ENCODE measurements at regions not wholly inside any gene's neighbourhood (a gene's known extent, or its start where the extent isn't known, plus 50 kb on each side); places are given as distances from the start of the nearest gene placed in this dataset.

DNA sequence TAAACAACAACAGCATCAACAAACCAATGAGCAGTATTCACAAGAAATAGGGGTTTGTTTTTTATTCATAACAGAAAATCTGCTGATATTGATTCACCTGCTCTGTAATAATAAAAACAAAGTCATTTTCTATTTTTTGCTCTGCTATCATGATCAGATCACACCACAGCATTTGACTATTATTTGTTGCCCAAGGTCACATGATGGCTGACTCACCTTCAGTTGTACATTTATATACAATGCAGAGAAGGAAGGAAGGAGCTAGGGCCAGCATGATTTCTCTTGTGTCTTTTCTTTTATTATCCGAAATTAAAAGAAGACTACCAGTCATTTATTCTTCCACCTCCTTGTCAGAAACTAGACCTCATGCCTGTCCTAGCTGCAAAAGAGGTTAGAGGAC, 1427.7 kb upstream of the CELF4 start (continued):
- TF ChIP-seq ZBTB33 (IDR thresholded peaks at IDR 0.05): no peak

- no peak for DNase-seq (ENCODE audit: low spot score)
- Histone ChIP-seq H3K4me3 (ENCODE audit: low read depth in 1 of 3, low read length in 3 of 3) (no peak overlapping the region), H3K36me3 (ENCODE audit: control insufficient read depth in 4 of 4, insufficient read depth in 3 of 4, low read depth in 1 of 4, low read length in 3 of 4) (no peaks in the 10 kb centered on the region), H3K4me1 (ENCODE audit: control insufficient read depth in 4 of 4, insufficient read depth in 4 of 4, low read length in 3 of 4) (peaks cover 0 to 14% (median 6%) of the 10 kb centered on the region in 4 donors), H3K27ac (ENCODE audit: low read depth in 1 of 2, low read length in 2 of 2) (no peak overlapping the region), H3K9me3 (ENCODE audit: control insufficient read depth in 4 of 4, low read length in 3 of 4) (no peaks in the 10 kb centered on the region), H3K27me3 (ENCODE audit: control insufficient read depth in 4 of 4, insufficient read depth in 4 of 4, low read length in 3 of 4) (no peaks in the 10 kb centered on the region), H3K9ac (ENCODE audit: low read depth in 1 of 2, low read length in 2 of 2) (no peak overlapping the region)
- TF ChIP-seq HNF4A (conservative IDR thresholded peaks at IDR 0.05): no peak
- TF ChIP-seq, protein P1, sequence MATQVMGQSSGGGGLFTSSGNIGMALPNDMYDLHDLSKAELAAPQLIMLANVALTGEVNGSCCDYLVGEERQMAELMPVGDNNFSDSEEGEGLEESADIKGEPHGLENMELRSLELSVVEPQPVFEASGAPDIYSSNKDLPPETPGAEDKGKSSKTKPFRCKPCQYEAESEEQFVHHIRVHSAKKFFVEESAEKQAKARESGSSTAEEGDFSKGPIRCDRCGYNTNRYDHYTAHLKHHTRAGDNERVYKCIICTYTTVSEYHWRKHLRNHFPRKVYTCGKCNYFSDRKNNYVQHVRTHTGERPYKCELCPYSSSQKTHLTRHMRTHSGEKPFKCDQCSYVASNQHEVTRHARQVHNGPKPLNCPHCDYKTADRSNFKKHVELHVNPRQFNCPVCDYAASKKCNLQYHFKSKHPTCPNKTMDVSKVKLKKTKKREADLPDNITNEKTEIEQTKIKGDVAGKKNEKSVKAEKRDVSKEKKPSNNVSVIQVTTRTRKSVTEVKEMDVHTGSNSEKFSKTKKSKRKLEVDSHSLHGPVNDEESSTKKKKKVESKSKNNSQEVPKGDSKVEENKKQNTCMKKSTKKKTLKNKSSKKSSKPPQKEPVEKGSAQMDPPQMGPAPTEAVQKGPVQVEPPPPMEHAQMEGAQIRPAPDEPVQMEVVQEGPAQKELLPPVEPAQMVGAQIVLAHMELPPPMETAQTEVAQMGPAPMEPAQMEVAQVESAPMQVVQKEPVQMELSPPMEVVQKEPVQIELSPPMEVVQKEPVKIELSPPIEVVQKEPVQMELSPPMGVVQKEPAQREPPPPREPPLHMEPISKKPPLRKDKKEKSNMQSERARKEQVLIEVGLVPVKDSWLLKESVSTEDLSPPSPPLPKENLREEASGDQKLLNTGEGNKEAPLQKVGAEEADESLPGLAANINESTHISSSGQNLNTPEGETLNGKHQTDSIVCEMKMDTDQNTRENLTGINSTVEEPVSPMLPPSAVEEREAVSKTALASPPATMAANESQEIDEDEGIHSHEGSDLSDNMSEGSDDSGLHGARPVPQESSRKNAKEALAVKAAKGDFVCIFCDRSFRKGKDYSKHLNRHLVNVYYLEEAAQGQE (IDR thresholded peaks at IDR 0.05): no peak
- TF ChIP-seq YY1 (IDR thresholded peaks at IDR 0.05): no peak
- TF ChIP-seq FOXA1 (IDR thresholded peaks at IDR 0.05): no peak
- TF ChIP-seq ZBTB33 (IDR thresholded peaks at IDR 0.05): no peak
- TF ChIP-seq NR2F2 (IDR thresholded peaks at IDR 0.05): no peak
These were observed 1419.4 kb upstream of the CELF4 start for GRCh38 chr18:38984968-38985367.

DNA sequence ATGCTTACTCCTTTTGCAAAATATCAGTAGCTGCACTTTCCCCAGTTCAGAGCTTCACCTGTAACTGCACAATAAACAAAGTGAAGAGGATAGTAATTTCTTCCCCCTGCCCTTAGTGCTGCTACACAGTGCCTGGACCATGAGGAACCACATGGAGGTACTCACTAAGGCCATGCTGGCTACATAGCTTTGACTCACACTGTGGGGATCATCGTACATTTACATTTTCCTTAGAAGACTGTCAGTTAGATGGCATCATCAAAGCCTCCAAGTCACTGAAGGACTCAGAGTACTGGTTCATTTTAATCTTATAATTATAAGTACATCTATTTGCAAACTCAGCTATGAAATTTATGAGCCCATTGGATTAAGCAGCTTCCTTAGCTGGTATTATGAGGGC, 1416.5 kb upstream of the CELF4 start:
- no peaks in the 10 kb centered on the region for H3K9me3 ChIP-seq (ENCODE audit: control insufficient read depth in 4 of 4, low read length in 3 of 4)
- H3K27ac ChIP-seq (ENCODE audit: low read depth in 1 of 2, low read length in 2 of 2): no peak overlapping the region
- no peak overlapping the region for H3K4me3 ChIP-seq (ENCODE audit: low read depth in 1 of 3, low read length in 3 of 3)
- TF ChIP-seq MAX (IDR thresholded peaks at IDR 0.05): no peak
- TF ChIP-seq SP1 (IDR thresholded peaks at IDR 0.05): no peak
- no peak for TF ChIP-seq ZBTB33 (IDR thresholded peaks at IDR 0.05)
- no peak for TF ChIP-seq ATF3 (IDR thresholded peaks at IDR 0.05)
- no peak for TF ChIP-seq NR2F2 (IDR thresholded peaks at IDR 0.05)
- TF ChIP-seq HNF4A (conservative IDR thresholded peaks at IDR 0.05): no peak
- TF ChIP-seq, protein P2, sequence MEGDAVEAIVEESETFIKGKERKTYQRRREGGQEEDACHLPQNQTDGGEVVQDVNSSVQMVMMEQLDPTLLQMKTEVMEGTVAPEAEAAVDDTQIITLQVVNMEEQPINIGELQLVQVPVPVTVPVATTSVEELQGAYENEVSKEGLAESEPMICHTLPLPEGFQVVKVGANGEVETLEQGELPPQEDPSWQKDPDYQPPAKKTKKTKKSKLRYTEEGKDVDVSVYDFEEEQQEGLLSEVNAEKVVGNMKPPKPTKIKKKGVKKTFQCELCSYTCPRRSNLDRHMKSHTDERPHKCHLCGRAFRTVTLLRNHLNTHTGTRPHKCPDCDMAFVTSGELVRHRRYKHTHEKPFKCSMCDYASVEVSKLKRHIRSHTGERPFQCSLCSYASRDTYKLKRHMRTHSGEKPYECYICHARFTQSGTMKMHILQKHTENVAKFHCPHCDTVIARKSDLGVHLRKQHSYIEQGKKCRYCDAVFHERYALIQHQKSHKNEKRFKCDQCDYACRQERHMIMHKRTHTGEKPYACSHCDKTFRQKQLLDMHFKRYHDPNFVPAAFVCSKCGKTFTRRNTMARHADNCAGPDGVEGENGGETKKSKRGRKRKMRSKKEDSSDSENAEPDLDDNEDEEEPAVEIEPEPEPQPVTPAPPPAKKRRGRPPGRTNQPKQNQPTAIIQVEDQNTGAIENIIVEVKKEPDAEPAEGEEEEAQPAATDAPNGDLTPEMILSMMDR (IDR thresholded peaks at IDR 0.05; ENCODE audit: low read depth, low read length, missing input control): no peak
- TF ChIP-seq GABPA (IDR thresholded peaks at IDR 0.05 in 1 of 2, conservative IDR thresholded peaks at IDR 0.05 in 1 of 2): no peak
- no peak for TF ChIP-seq TAF1 (conservative IDR thresholded peaks at IDR 0.05)
- TF ChIP-seq RXRA (IDR thresholded peaks at IDR 0.05): no peak
- no peak for TF ChIP-seq YY1 (IDR thresholded peaks at IDR 0.05)
- TF ChIP-seq FOXA1 (IDR thresholded peaks at IDR 0.05): no peak
- TF ChIP-seq RAD21 (IDR thresholded peaks at IDR 0.05): no peak
- TF ChIP-seq EGR1 (IDR thresholded peaks at IDR 0.05; ENCODE audit: low read depth in 2 of 2): no peak
- TF ChIP-seq JUND (IDR thresholded peaks at IDR 0.05): no peak
- no peak for TF ChIP-seq HNF4G (IDR thresholded peaks at IDR 0.05)
- no peaks in the 10 kb centered on the region for H3K27me3 ChIP-seq (ENCODE audit: control insufficient read depth in 4 of 4, insufficient read depth in 4 of 4, low read length in 3 of 4)
- no peak for DNase-seq (ENCODE audit: low spot score)
- H3K36me3 ChIP-seq (ENCODE audit: control insufficient read depth in 4 of 4, insufficient read depth in 3 of 4, low read depth in 1 of 4, low read length in 3 of 4): no peaks in the 10 kb centered on the region
- 96% methylated on average over 1 of the region's 1 CpG for WGBS
- peaks cover 0 to 14% (median 6%) of the 10 kb centered on the region in 4 donors for H3K4me1 ChIP-seq (ENCODE audit: control insufficient read depth in 4 of 4, insufficient read depth in 4 of 4, low read length in 3 of 4)
- no peak overlapping the region for H3K9ac ChIP-seq (ENCODE audit: low read depth in 1 of 2, low read length in 2 of 2)

All from liver (tissue), 8 donors.